Astrocyte (in vitro differentiated cells and primary cell): ENCODE measurements at regions not wholly inside any gene's neighbourhood (a gene's known extent, or its start where the extent isn't known, plus 50 kb on each side); places are given as distances from the start of the nearest gene placed in this dataset.

Source experiments
- DNase-seq: peaks from one replicate; pipeline ENCODE4 v3.0.0-alpha.2; 2010; ENCODE audit warnings: low read depth
- FAIRE-seq: peaks from 2 replicates; lab custom pipeline; 2011; peaks lifted over from hg19 to GRCh38; lab: Jason Lieb, UNC
- H2AFZ ChIP-seq: 2 replicates; pipeline ENCODE4 v1.6.0; 2012; ENCODE audit warnings: low read depth, low read length, inconsistent platforms
- H3K27ac ChIP-seq: 2 replicates; pipeline ENCODE4 v1.5.1; 2011; ENCODE audit warnings: low read depth, low read length, inconsistent platforms
- H3K27me3 ChIP-seq: 2 replicates; pipeline ENCODE4 v1.6.0; 2011; ENCODE audit warnings: low read length, inconsistent platforms; ENCODE audit not compliant: insufficient read depth
- H3K36me3 ChIP-seq: 2 replicates; pipeline ENCODE4 v1.5.1; 2011; ENCODE audit warnings: low read length, inconsistent platforms; ENCODE audit not compliant: insufficient read depth
- H3K4me1 ChIP-seq: 2 replicates; pipeline ENCODE4 v1.5.1; 2011; ENCODE audit warnings: low read length, inconsistent platforms; ENCODE audit not compliant: insufficient read depth
- H3K4me2 ChIP-seq: 2 replicates; pipeline ENCODE4 v1.6.0; 2012; ENCODE audit warnings: low read length, inconsistent platforms
- H3K4me3 ChIP-seq: 2 replicates; pipeline ENCODE4 v1.5.1; 2011; ENCODE audit warnings: low read depth, mild to moderate bottlenecking, low read length, inconsistent platforms; ENCODE audit not compliant: insufficient read depth
- H3K79me2 ChIP-seq: 2 replicates; pipeline ENCODE4 v1.6.0; 2012; ENCODE audit warnings: mild to moderate bottlenecking, low read length, inconsistent platforms; ENCODE audit not compliant: insufficient read depth
- H3K9ac ChIP-seq: 2 replicates; pipeline ENCODE4 v1.6.0; 2012; ENCODE audit warnings: mild to moderate bottlenecking, low read length, inconsistent platforms
- H3K9me3 ChIP-seq: 2 replicates; pipeline ENCODE4 v1.5.1; 2012; ENCODE audit warnings: low read depth, mild to moderate bottlenecking, low read length, inconsistent platforms; ENCODE audit not compliant: insufficient read depth
- H4K20me1 ChIP-seq: 2 replicates; pipeline ENCODE4 v1.6.0; 2012; ENCODE audit warnings: low read length, inconsistent platforms; ENCODE audit not compliant: insufficient read depth
- H3K27ac Mint-ChIP-seq: one replicate; pipeline ENCODE4 v1.8.0; 2021; ENCODE audit warnings: mild to moderate bottlenecking, mixed read lengths; ENCODE audit not compliant: unreplicated experiment
- H3K27me3 Mint-ChIP-seq: one replicate; pipeline ENCODE4 v1.8.0; 2021; ENCODE audit warnings: low read depth, mixed read lengths; ENCODE audit not compliant: unreplicated experiment
- H3K36me3 Mint-ChIP-seq: one replicate; pipeline ENCODE4 v1.8.0; 2021; ENCODE audit warnings: low read depth, mixed read lengths; ENCODE audit not compliant: unreplicated experiment
- H3K4me1 Mint-ChIP-seq: one replicate; pipeline ENCODE4 v1.8.0; 2021; ENCODE audit warnings: low read depth, mixed read lengths; ENCODE audit not compliant: unreplicated experiment
- H3K4me3 Mint-ChIP-seq: one replicate; pipeline ENCODE4 v1.8.0; 2021; ENCODE audit warnings: mild to moderate bottlenecking, moderate library complexity, mixed read lengths; ENCODE audit not compliant: unreplicated experiment
- H3K9me3 Mint-ChIP-seq: one replicate; pipeline ENCODE4 v1.8.0; 2021; ENCODE audit warnings: mild to moderate bottlenecking, mixed read lengths; ENCODE audit not compliant: unreplicated experiment
- CTCF ChIP-seq: IDR thresholded peaks from 2 replicates; pipeline ENCODE4 v1.5.1; 2011; ENCODE audit warnings: low read depth, mild to moderate bottlenecking, inconsistent platforms, low read length, moderate library complexity; ENCODE audit not compliant: insufficient read depth
- EZH2 ChIP-seq: IDR thresholded peaks from 2 replicates; pipeline ENCODE4 v1.6.1; 2012; ENCODE audit warnings: mild to moderate bottlenecking, low read length, inconsistent platforms; ENCODE audit not compliant: insufficient read depth

GRCh38 chr9:95679874-95680273, 163.1 kb upstream of the PTCH1 start:
- H3K9me3 ChIP-seq, result peaks cover 7% of the 10 kb centered on the region
- peaks cover 6% of the 10 kb centered on the region for H3K36me3 Mint-ChIP-seq
- peaks cover 3% of the 10 kb centered on the region for H3K27me3 ChIP-seq
- no peaks in the 10 kb centered on the region for H3K36me3 ChIP-seq
- no peak for TF ChIP-seq EZH2
- no peak for FAIRE-seq
- no peak overlapping the region for H3K9ac ChIP-seq
- H3K27me3 Mint-ChIP-seq, result peaks cover 8% of the 10 kb centered on the region
- no peaks in the 10 kb centered on the region for H3K4me1 ChIP-seq
- H3K4me3 Mint-ChIP-seq, result no peak overlapping the region
- no peak overlapping the region for H2AFZ ChIP-seq
- H3K27ac ChIP-seq, result no peak overlapping the region
- no peak overlapping the region for H3K4me3 ChIP-seq
- DNase-seq, result no peak
- H3K4me2 ChIP-seq, result no peak overlapping the region
- no peak overlapping the region for H3K27ac Mint-ChIP-seq
- no peaks in the 10 kb centered on the region for H3K79me2 ChIP-seq
- H4K20me1 ChIP-seq, result no peaks in the 10 kb centered on the region
- H3K9me3 Mint-ChIP-seq, result peaks cover 10% of the 10 kb centered on the region
- H3K4me1 Mint-ChIP-seq, result no peaks in the 10 kb centered on the region

- Mint-ChIP-seq H3K4me3 (no peak overlapping the region), H3K36me3 (peaks cover 6% of the 10 kb centered on the region), H3K27ac (no peak overlapping the region), H3K9me3 (peaks cover 10% of the 10 kb centered on the region), H3K4me1 (no peaks in the 10 kb centered on the region), H3K27me3 (peaks cover 8% of the 10 kb centered on the region)
- Histone ChIP-seq H3K79me2 (no peaks in the 10 kb centered on the region), H2AFZ (no peak overlapping the region), H3K27ac (no peak overlapping the region), H3K9me3 (peaks cover 7% of the 10 kb centered on the region), H3K4me2 (no peak overlapping the region), H3K36me3 (no peaks in the 10 kb centered on the region), H3K4me3 (no peak overlapping the region), H3K4me1 (no peaks in the 10 kb centered on the region), H3K27me3 (no peaks in the 10 kb centered on the region), H4K20me1 (no peaks in the 10 kb centered on the region), H3K9ac (no peak overlapping the region)
- TF ChIP-seq EZH2, result no peak
- no peak for TF ChIP-seq CTCF
- no peak for DNase-seq
- FAIRE-seq, result no peak
These were observed 162.0 kb upstream of the PTCH1 start for GRCh38 chr9:95678759-95679158.

- no peaks in the 10 kb centered on the region for H4K20me1 ChIP-seq
- no peak overlapping the region for H3K4me3 Mint-ChIP-seq
- H3K27ac ChIP-seq, result no peak overlapping the region
These were observed 153.4 kb upstream of the PTCH1 start for GRCh38 chr9:95670122-95670521.

More at GRCh38 chr9:95670122-95670521, 153.4 kb upstream of the PTCH1 start:
- FAIRE-seq, result no peak
- H3K36me3 Mint-ChIP-seq, result no peaks in the 10 kb centered on the region
- H3K27me3 ChIP-seq, result peaks cover 20% of the 10 kb centered on the region
- peaks cover 4% of the 10 kb centered on the region for H3K4me1 Mint-ChIP-seq
- TF ChIP-seq CTCF (no peak), EZH2 (no peak)
- peaks cover 16% of the 10 kb centered on the region for H3K27me3 Mint-ChIP-seq
- DNase-seq, result no peak
- no peak overlapping the region for H3K9ac ChIP-seq
- H3K36me3 ChIP-seq, result no peaks in the 10 kb centered on the region
- H3K27ac Mint-ChIP-seq, result no peak overlapping the region
- peaks cover 3% of the 10 kb centered on the region for H3K9me3 Mint-ChIP-seq
- no peaks in the 10 kb centered on the region for H3K9me3 ChIP-seq
- H2AFZ ChIP-seq, result no peak overlapping the region
- H3K4me1 ChIP-seq, result no peaks in the 10 kb centered on the region
- no peak overlapping the region for H3K4me2 ChIP-seq
- no peak overlapping the region for H3K4me3 ChIP-seq
- H3K79me2 ChIP-seq, result no peaks in the 10 kb centered on the region
